GM23248 (cell line): ENCODE measurements at regions not wholly inside any gene's neighbourhood (a gene's known extent, or its start where the extent isn't known, plus 50 kb on each side); places are given as distances from the start of the nearest gene placed in this dataset.

ENCODE experiments used
- EZH2 ChIP-seq: fragments of 200-600 bp; sonication (generic); IDR thresholded peaks from 2 replicates; pipeline ENCODE4 v1.6.1; 2018; ENCODE audit warnings: antibody characterized with exemption, mild to moderate bottlenecking; ENCODE audit not compliant: insufficient read depth, poor library complexity, severe bottlenecking
- EZH2phosphoT487 ChIP-seq: fragments of 200-600 bp; sonication (generic); IDR thresholded peaks from 2 replicates; pipeline ENCODE4 v1.6.1; 2018; ENCODE audit warnings: antibody characterized with exemption, moderate library complexity, mild to moderate bottlenecking, low read depth; ENCODE audit not compliant: insufficient read depth

GRCh38 chr12:67442896-67443295 lies 173.7 kb downstream of the CAND1 start:
- TF ChIP-seq EZH2 (no peak), EZH2phosphoT487 (no peak)
